C4-2B (cell line): ENCODE measurements at regions not wholly inside any gene's neighbourhood (a gene's known extent, or its start where the extent isn't known, plus 50 kb on each side); places are given as distances from the start of the nearest gene placed in this dataset.

Experiments used
- H3K27ac ChIP-seq: fragments of 450-650 bp; 2 replicates; pipeline ENCODE4 v1.5.1; 2017
- CTCF ChIP-seq: fragments of 450-650 bp; conservative IDR thresholded peaks from 2 replicates; pipeline ENCODE4 v1.5.1; 2017; ENCODE audit warnings: mild to moderate bottlenecking
- ZFX ChIP-seq: fragments of 450-650 bp; IDR thresholded peaks from 2 replicates; pipeline ENCODE4 v1.6.1; 2017

- no peak for TF ChIP-seq CTCF
- TF ChIP-seq ZFX = no peak
These were observed 125.6 kb upstream of the GMNC start for GRCh38 chr3:190988102-190988501.

GRCh38 chr3:190984502-190985244, 122.2 kb upstream of the GMNC start:
- H3K27ac ChIP-seq = no peak overlapping the region
- TF ChIP-seq ZFX = no peak
- TF ChIP-seq CTCF = no peak

More at GRCh38 chr3:190988102-190988501, 125.6 kb upstream of the GMNC start:
- H3K27ac ChIP-seq = no peak overlapping the region

- no peak overlapping the region for H3K27ac ChIP-seq
- TF ChIP-seq ZFX (no peak), CTCF (no peak)
These were observed 121.4 kb upstream of the GMNC start for GRCh38 chr3:190983875-190984274.

GRCh38 chr3:190973771-190974170, 111.3 kb upstream of the GMNC start:
- H3K27ac ChIP-seq = no peak overlapping the region
- TF ChIP-seq ZFX (no peak), CTCF (no peak)

GRCh38 chr3:190972840-190973270, 110.4 kb upstream of the GMNC start:
- H3K27ac ChIP-seq = no peak overlapping the region
- no peak for TF ChIP-seq CTCF
- TF ChIP-seq ZFX = no peak

- H3K27ac ChIP-seq = no peak overlapping the region
- TF ChIP-seq ZFX (no peak), CTCF (no peak)
These were observed 109.7 kb upstream of the GMNC start for GRCh38 chr3:190972196-190972595.

- H3K27ac ChIP-seq = no peak overlapping the region
- TF ChIP-seq CTCF (no peak), ZFX (no peak)
These were observed 108.1 kb upstream of the GMNC start for GRCh38 chr3:190970560-190970959.
